Adrenal gland (tissue), 5 donors: ENCODE measurements at regions not wholly inside any gene's neighbourhood (a gene's known extent, or its start where the extent isn't known, plus 50 kb on each side); places are given as distances from the start of the nearest gene placed in this dataset.

Source experiments
- CTCF ChIP-seq, 6 experiments: fragments of 450-650 bp in 4 of 6; fragments of 200-600 bp in 2 of 6; sonication (generic) in 1 of 6; IDR thresholded peaks; 1 replicate in 5 of 6; 2 replicates in 1 of 6; pipeline versions ENCODE4 v1.5.1 to v1.8.0; 2016 to 2021; ENCODE audit warnings: antibody characterized with exemption in 6 of 6, mild to moderate bottlenecking in 2 of 6, moderate library complexity in 1 of 6
- POLR2A ChIP-seq, 2 donors: fragments of 450-650 bp; IDR thresholded peaks; one replicate each; pipeline ENCODE4 v1.6.1; 2017; ENCODE audit warnings: antibody characterized with exemption in 2 of 2, mild to moderate bottlenecking in 2 of 2, moderate library complexity in 1 of 2
- donor health status: DM: no; HTN: no; CAD: no.

GRCh38 chr20:57106692-57107091, 159.7 kb downstream of the BMP7 start:
- TF ChIP-seq POLR2A (IDR thresholded peaks at IDR 0.05) (no peak), CTCF (IDR thresholded peaks at IDR 0.05) (no peak)
